Activated effector memory CD4-positive, alpha-beta T cell treated with anti-CD3 and anti-CD28 coated beads, Interleukin-2, amount 50 U/mL, for 16 hours (primary cell): ENCODE measurements at regions not wholly inside any gene's neighbourhood (a gene's known extent, or its start where the extent isn't known, plus 50 kb on each side); places are given as distances from the start of the nearest gene placed in this dataset.
A peak's percentile ranks its signal among the peaks of the same experiment; 100 is the strongest.
"Not testable (repeated sequence)": the region's sequence is repeated elsewhere in the genome, so short reads cannot be mapped to it uniquely, and the experiment has no call there.

Experiments
- DNase-seq: peaks from one replicate; pipeline ENCODE4 v3.0.0-alpha.2; 2020

- not testable (repeated sequence) for DNase-seq
Measured at GRCh38 chr2:109976319-109976718, 77.8 kb downstream of the LIMS3 start.

GRCh38 chr2:109980754-109981153 lies 82.3 kb downstream of the LIMS3 start:
- not testable (repeated sequence) for DNase-seq

- DNase-seq: not testable (repeated sequence)
Measured at GRCh38 chr2:109986389-109987088, 88.1 kb downstream of the LIMS3 start.

- DNase-seq: not testable (repeated sequence)
Measured at GRCh38 chr2:109987089-109987420, 88.6 kb downstream of the LIMS3 start.

GRCh38 chr2:109987458-109988345 lies 89.2 kb downstream of the LIMS3 start:
- DNase-seq: not testable (repeated sequence)

- DNase-seq: not testable (repeated sequence)
Measured at GRCh38 chr2:109999395-109999794, 100.9 kb downstream of the LIMS3 start.

GRCh38 chr2:110002502-110002901 lies 104.0 kb downstream of the LIMS3 start:
- not testable (repeated sequence) for DNase-seq

- not testable (repeated sequence) for DNase-seq
Measured at GRCh38 chr2:110013388-110013787, 102.2 kb downstream of the MALL start.

- DNase-seq: not testable (repeated sequence)
Measured at GRCh38 chr2:110016381-110017092, 99.1 kb downstream of the MALL start.

- not testable (repeated sequence) for DNase-seq
Measured at GRCh38 chr2:110020269-110020668, 95.4 kb downstream of the MALL start.

GRCh38 chr2:110022278-110022677 lies 93.3 kb downstream of the MALL start:
- DNase-seq: not testable (repeated sequence)

- not testable (repeated sequence) for DNase-seq
Measured at GRCh38 chr2:110026126-110026785, 89.4 kb downstream of the MALL start.

GRCh38 chr2:110028411-110028810 lies 87.2 kb downstream of the MALL start:
- DNase-seq: peak; percentile 22

- peak; percentile 28 for DNase-seq
Measured at GRCh38 chr2:110030894-110031293, 84.7 kb downstream of the MALL start.

GRCh38 chr2:110031722-110032327 lies 83.8 kb downstream of the MALL start:
- DNase-seq: not testable (repeated sequence)
